GM18907 (cell line): ENCODE measurements at regions not wholly inside any gene's neighbourhood (a gene's known extent, or its start where the extent isn't known, plus 50 kb on each side); places are given as distances from the start of the nearest gene placed in this dataset.
A peak's percentile ranks its signal among the peaks of the same experiment; 100 is the strongest.

ENCODE experiments used
- ATAC-seq: cut with Tn5 transposase; IDR thresholded peaks from one replicate; pipeline ENCODE4 v1.9.1; 2021; ENCODE audit warnings: mild to moderate bottlenecking, moderate library complexity; ENCODE audit not compliant: unreplicated experiment

- ATAC-seq = no peak
Observed at GRCh38 chr12:31868965-31869364, 90.2 kb upstream of the RESF1 start.

- no peak for ATAC-seq
Observed at GRCh38 chr12:31867292-31867691, 91.9 kb upstream of the RESF1 start.

GRCh38 chr12:31866523-31866922 lies 92.7 kb upstream of the RESF1 start:
- ATAC-seq = no peak

- no peak for ATAC-seq
Observed at GRCh38 chr12:31865023-31865422, 94.2 kb upstream of the RESF1 start.

- ATAC-seq = no peak
Observed at GRCh38 chr12:31861360-31861759, 97.9 kb upstream of the RESF1 start.

GRCh38 chr12:31860401-31860800 lies 98.8 kb upstream of the RESF1 start:
- ATAC-seq = no peak

- no peak for ATAC-seq
Observed at GRCh38 chr12:31859232-31859977, 99.8 kb upstream of the RESF1 start.

GRCh38 chr12:31855427-31855826 lies 103.8 kb upstream of the RESF1 start:
- no peak for ATAC-seq

- ATAC-seq = no peak
Observed at GRCh38 chr12:31853977-31854376, 105.2 kb upstream of the RESF1 start.

- ATAC-seq = no peak
Observed at GRCh38 chr12:31853520-31853919, 105.7 kb upstream of the RESF1 start.

GRCh38 chr12:31850268-31850667 lies 108.9 kb upstream of the RESF1 start:
- no peak for ATAC-seq

- ATAC-seq = no peak
Observed at GRCh38 chr12:31849090-31849687, 110.0 kb upstream of the RESF1 start.

GRCh38 chr12:31846405-31846804 lies 112.8 kb upstream of the RESF1 start:
- ATAC-seq = no peak

- ATAC-seq = no peak
Observed at GRCh38 chr12:31845613-31846322, 113.4 kb upstream of the RESF1 start.

GRCh38 chr12:31843398-31844095 lies 114.7 kb upstream of the AMN1 start:
- ATAC-seq = no peak

- ATAC-seq = no peak
Observed at GRCh38 chr12:31837913-31838312, 109.1 kb upstream of the AMN1 start.

GRCh38 chr12:31835276-31835882 lies 106.6 kb upstream of the AMN1 start:
- no peak for ATAC-seq

GRCh38 chr12:31834150-31834549 lies 105.3 kb upstream of the AMN1 start:
- ATAC-seq = no peak

GRCh38 chr12:31832740-31833729 lies 104.2 kb upstream of the AMN1 start:
- ATAC-seq = peak; percentile 69

GRCh38 chr12:31828071-31828470 lies 99.2 kb upstream of the AMN1 start:
- ATAC-seq = no peak
